ENCODE measurements at regions not wholly inside any gene's neighbourhood (a gene's known extent, or its start where the extent isn't known, plus 50 kb on each side); places are given as distances from the start of the nearest gene placed in this dataset.

DNA sequence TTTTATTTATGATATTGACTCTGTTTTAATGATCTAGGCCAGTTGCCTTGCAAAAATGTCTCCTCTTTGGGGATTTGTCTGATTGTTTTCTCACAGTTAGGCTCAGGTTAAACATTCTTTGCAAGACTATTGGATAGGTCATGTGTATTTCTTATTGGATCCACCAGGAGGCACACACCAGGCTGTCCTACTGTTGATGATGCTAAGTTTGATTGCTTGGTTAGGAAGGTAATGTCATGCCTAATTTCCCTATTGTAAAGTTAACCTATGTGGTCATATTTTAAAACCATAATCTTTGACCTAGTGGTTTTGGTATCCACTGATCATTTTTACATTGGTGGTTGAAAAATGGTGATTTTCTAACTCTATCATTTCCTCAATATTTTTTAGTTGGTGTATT, 137.1 kb downstream of the BRMS1L start:
- H3K9ac ChIP-seq (replicated peaks; ENCODE audit: extremely low read depth, insufficient read depth, low read length): no peak overlapping the region
- ChIA-PET POLR2A (no interaction called here), CTCF (no interaction called here)
- no peaks in the 10 kb centered on the region for H3K9me1 ChIP-seq (replicated peaks; ENCODE audit: control insufficient read depth, extremely low read depth, insufficient read depth, low read length)
- H2AFZ ChIP-seq (ENCODE audit: low read depth, low read length): no peak overlapping the region
- no peaks in the 10 kb centered on the region for H3K9me3 ChIP-seq (replicated peaks; ENCODE audit: control insufficient read depth, insufficient read depth, low read length)
- no TSS peak for BruUV-seq (replicated peaks)
- intact Hi-C loops (cut with micrococcal nuclease): no loop called here
- no peak overlapping the region for H3K4me3 ChIP-seq (replicated peaks in 1 of 3; ENCODE audit: insufficient read depth in 1 of 3, low read depth in 1 of 3, low read length in 3 of 3)
- H3K27me3 ChIP-seq (ENCODE audit: control insufficient read depth in 2 of 2, insufficient read depth in 2 of 2, low read length in 2 of 2): no peaks in the 10 kb centered on the region
- no peak overlapping the region for H3K4me2 ChIP-seq (ENCODE audit: insufficient read depth, low read length)
- FAIRE-seq: no peak
- H3K27ac ChIP-seq (ENCODE audit: insufficient read depth, low read depth, low read length): no peak overlapping the region
- H3K36me3 ChIP-seq (ENCODE audit: control insufficient read depth in 2 of 2, extremely low read depth in 1 of 2, insufficient read depth in 2 of 2, low read length in 2 of 2): no peaks in the 10 kb centered on the region
- no peaks in the 10 kb centered on the region for H4K20me1 ChIP-seq (replicated peaks; ENCODE audit: control insufficient read depth, extremely low read depth, insufficient read depth, low read length)
- dilution Hi-C loops (cut with MboI; ENCODE audit: extremely low pct_ligation_motif_present, low sequenced_read_pairs): no loop called here
- TF ChIP-seq GATA2 (IDR thresholded peaks at IDR 0.05; ENCODE audit: insufficient read depth, insufficient read length, low read depth, low read length) (no peak), MAX (IDR thresholded peaks at IDR 0.05; ENCODE audit: insufficient read depth, insufficient read length) (no peak), JUN (IDR thresholded peaks at IDR 0.05; ENCODE audit: borderline replicate concordance, insufficient read depth, insufficient read length, low read depth) (no peak), FOS (IDR thresholded peaks at IDR 0.05; ENCODE audit: borderline replicate concordance, insufficient read depth, low read length) (no peak), EZH2 (IDR thresholded peaks at IDR 0.05; ENCODE audit: borderline replicate concordance, low read depth, low read length, severe bottlenecking) (no peak), POLR2AphosphoS5 (IDR thresholded peaks at IDR 0.05; ENCODE audit: insufficient read depth, low read depth, low read length) (no peak), MYC (IDR thresholded peaks at IDR 0.05; ENCODE audit: low read depth, low read length) (no peak), POLR2A (IDR thresholded peaks at IDR 0.05; ENCODE audit: low read depth, low read length) (no peak)
- TF ChIP-seq, protein P1, sequence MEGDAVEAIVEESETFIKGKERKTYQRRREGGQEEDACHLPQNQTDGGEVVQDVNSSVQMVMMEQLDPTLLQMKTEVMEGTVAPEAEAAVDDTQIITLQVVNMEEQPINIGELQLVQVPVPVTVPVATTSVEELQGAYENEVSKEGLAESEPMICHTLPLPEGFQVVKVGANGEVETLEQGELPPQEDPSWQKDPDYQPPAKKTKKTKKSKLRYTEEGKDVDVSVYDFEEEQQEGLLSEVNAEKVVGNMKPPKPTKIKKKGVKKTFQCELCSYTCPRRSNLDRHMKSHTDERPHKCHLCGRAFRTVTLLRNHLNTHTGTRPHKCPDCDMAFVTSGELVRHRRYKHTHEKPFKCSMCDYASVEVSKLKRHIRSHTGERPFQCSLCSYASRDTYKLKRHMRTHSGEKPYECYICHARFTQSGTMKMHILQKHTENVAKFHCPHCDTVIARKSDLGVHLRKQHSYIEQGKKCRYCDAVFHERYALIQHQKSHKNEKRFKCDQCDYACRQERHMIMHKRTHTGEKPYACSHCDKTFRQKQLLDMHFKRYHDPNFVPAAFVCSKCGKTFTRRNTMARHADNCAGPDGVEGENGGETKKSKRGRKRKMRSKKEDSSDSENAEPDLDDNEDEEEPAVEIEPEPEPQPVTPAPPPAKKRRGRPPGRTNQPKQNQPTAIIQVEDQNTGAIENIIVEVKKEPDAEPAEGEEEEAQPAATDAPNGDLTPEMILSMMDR (IDR thresholded peaks at IDR 0.05; ENCODE audit: extremely low read depth in 1 of 2, insufficient read depth in 1 of 2, low read depth in 1 of 2, low read length in 2 of 2): peak in 1 of 2 donors; percentile 19
- H3K79me2 ChIP-seq (ENCODE audit: control insufficient read depth, insufficient read depth, low read length): no peaks in the 10 kb centered on the region
- DNase-seq (ENCODE audit: low read depth, low spot score): no peak
- H3K4me1 ChIP-seq (ENCODE audit: control insufficient read depth, extremely low read depth, insufficient read depth, low read length): no peaks in the 10 kb centered on the region

Data from endothelial cell of umbilical vein (primary cell).